ENCODE measurements at regions not wholly inside any gene's neighbourhood (a gene's known extent, or its start where the extent isn't known, plus 50 kb on each side); places are given as distances from the start of the nearest gene placed in this dataset.

GRCh38 chr13:75196147-75196837 is 285.7 kb downstream of the TBC1D4 start:
- TF ChIP-seq CTCF (conservative IDR thresholded peaks at IDR 0.05 in 1 of 2, IDR thresholded peaks at IDR 0.05 in 1 of 2; ENCODE audit: low read depth in 1 of 2, low read length in 2 of 2) (peak in 1 of 2 donors; percentile 8), EZH2 (IDR thresholded peaks at IDR 0.05; ENCODE audit: low read length, missing control alignments) (no peak)

Measured in fibroblast of lung (primary cell).